ENCODE measurements at regions not wholly inside any gene's neighbourhood (a gene's known extent, or its start where the extent isn't known, plus 50 kb on each side); places are given as distances from the start of the nearest gene placed in this dataset.

DNA sequence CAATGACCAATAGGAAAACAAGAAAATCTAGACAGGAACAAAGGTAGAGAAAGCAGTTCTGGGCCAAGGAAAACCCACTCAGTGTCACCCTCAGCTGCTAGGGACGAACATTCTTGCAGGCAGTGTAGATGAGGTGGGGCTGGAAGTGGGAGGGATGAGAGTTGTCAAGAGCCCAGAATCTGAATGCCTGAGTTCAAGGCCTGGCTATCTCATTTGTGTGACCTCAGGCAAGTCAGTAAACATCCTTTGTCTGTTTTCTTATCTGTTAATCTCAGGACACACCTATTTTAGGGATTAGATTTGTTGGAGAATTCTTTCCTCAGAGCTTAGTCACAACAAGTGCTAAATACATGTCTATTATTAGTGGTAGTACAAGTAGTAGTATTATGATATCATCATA is 50.9 kb upstream of the KIF16B start:
- H3F3A ChIP-seq (ENCODE audit: insufficient read depth, low read length, poor library complexity, severe bottlenecking) = no peaks in the 10 kb centered on the region
- no peaks in the 10 kb centered on the region for H3K9me2 ChIP-seq (ENCODE audit: insufficient read depth, low read length)
- no peak overlapping the region for H2AFZ ChIP-seq (ENCODE audit: low read depth, low read length)
- no peak overlapping the region for H3K9ac ChIP-seq (ENCODE audit: low read length)
- no peak overlapping the region for H3K27ac ChIP-seq (ENCODE audit: low read length)
- no peaks in the 10 kb centered on the region for H3K9me3 ChIP-seq (ENCODE audit: low read length)
- H3K36me3 ChIP-seq (ENCODE audit: insufficient read depth, low read length) = no peaks in the 10 kb centered on the region
- H4K20me1 ChIP-seq (ENCODE audit: insufficient read depth) = no peaks in the 10 kb centered on the region
- no peak overlapping the region for H3K4me2 ChIP-seq (ENCODE audit: low read length)
- TF ChIP-seq EZH2 (IDR thresholded peaks at IDR 0.05; ENCODE audit: borderline replicate concordance, insufficient read depth, low read length, poor library complexity, severe bottlenecking) (no peak), RAD21 (conservative IDR thresholded peaks at IDR 0.05) (no peak), MXI1 (conservative IDR thresholded peaks at IDR 0.05; ENCODE audit: poor library complexity, severe bottlenecking) (no peak), SMC3 (conservative IDR thresholded peaks at IDR 0.05; ENCODE audit: poor library complexity) (no peak), POLR2AphosphoS5 (IDR thresholded peaks at IDR 0.05) (no peak), EP300 (conservative IDR thresholded peaks at IDR 0.05; ENCODE audit: poor library complexity, severe bottlenecking) (no peak), TAF1 (IDR thresholded peaks at IDR 0.05; ENCODE audit: low read depth) (no peak)
- TF ChIP-seq, protein P1, sequence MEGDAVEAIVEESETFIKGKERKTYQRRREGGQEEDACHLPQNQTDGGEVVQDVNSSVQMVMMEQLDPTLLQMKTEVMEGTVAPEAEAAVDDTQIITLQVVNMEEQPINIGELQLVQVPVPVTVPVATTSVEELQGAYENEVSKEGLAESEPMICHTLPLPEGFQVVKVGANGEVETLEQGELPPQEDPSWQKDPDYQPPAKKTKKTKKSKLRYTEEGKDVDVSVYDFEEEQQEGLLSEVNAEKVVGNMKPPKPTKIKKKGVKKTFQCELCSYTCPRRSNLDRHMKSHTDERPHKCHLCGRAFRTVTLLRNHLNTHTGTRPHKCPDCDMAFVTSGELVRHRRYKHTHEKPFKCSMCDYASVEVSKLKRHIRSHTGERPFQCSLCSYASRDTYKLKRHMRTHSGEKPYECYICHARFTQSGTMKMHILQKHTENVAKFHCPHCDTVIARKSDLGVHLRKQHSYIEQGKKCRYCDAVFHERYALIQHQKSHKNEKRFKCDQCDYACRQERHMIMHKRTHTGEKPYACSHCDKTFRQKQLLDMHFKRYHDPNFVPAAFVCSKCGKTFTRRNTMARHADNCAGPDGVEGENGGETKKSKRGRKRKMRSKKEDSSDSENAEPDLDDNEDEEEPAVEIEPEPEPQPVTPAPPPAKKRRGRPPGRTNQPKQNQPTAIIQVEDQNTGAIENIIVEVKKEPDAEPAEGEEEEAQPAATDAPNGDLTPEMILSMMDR (IDR thresholded peaks at IDR 0.05; ENCODE audit: poor library complexity, severe bottlenecking) = no peak
- TF ChIP-seq, protein P2, sequence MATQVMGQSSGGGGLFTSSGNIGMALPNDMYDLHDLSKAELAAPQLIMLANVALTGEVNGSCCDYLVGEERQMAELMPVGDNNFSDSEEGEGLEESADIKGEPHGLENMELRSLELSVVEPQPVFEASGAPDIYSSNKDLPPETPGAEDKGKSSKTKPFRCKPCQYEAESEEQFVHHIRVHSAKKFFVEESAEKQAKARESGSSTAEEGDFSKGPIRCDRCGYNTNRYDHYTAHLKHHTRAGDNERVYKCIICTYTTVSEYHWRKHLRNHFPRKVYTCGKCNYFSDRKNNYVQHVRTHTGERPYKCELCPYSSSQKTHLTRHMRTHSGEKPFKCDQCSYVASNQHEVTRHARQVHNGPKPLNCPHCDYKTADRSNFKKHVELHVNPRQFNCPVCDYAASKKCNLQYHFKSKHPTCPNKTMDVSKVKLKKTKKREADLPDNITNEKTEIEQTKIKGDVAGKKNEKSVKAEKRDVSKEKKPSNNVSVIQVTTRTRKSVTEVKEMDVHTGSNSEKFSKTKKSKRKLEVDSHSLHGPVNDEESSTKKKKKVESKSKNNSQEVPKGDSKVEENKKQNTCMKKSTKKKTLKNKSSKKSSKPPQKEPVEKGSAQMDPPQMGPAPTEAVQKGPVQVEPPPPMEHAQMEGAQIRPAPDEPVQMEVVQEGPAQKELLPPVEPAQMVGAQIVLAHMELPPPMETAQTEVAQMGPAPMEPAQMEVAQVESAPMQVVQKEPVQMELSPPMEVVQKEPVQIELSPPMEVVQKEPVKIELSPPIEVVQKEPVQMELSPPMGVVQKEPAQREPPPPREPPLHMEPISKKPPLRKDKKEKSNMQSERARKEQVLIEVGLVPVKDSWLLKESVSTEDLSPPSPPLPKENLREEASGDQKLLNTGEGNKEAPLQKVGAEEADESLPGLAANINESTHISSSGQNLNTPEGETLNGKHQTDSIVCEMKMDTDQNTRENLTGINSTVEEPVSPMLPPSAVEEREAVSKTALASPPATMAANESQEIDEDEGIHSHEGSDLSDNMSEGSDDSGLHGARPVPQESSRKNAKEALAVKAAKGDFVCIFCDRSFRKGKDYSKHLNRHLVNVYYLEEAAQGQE (IDR thresholded peaks at IDR 0.05; ENCODE audit: borderline replicate concordance) = no peak
- no peak overlapping the region for H3K4me3 ChIP-seq (ENCODE audit: low read length)
- H3K79me2 ChIP-seq (replicated peaks; ENCODE audit: insufficient read depth, low read length) = no peaks in the 10 kb centered on the region
- H3K27me3 ChIP-seq (ENCODE audit: insufficient read depth, low read depth, low read length) = no peaks in the 10 kb centered on the region

Small RNAs in the stretch of these regions (small RNA-seq; reads per million reads assigned to genes)
- gene RF00019 = 0 to 1.2 (median 0) reads per million in 3 experiments

All from neural cell (in vitro differentiated cells).